ENCODE measurements at regions not wholly inside any gene's neighbourhood (a gene's known extent, or its start where the extent isn't known, plus 50 kb on each side); places are given as distances from the start of the nearest gene placed in this dataset.

DNA sequence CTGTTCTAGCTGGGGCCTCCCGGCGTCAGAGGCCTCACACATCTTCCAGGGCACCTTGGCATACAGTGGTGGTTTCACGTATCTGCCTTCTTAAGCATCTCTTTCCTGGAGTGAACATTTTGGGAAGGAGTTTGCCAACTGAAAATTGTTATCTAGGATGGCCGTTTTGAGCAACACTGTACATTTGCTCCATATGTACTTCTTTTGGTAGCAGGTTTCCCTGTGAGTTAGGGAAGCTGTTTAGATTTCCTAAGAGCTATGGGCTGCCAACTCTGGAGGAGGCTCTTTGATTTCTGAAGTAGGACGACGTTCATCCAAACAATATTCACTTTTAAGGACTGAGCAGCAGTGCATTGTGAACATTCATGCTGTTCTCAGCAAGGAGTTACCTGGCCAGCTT, 665.9 kb downstream of the SQOR start:
- Histone ChIP-seq H3K4me1 (ENCODE audit: control insufficient read depth in 1 of 2, insufficient read depth in 2 of 2, low read length in 2 of 2) (no peaks in the 10 kb centered on the region), H3K36me3 (ENCODE audit: control insufficient read depth in 1 of 2, insufficient read depth in 2 of 2, low read length in 2 of 2) (no peaks in the 10 kb centered on the region), H3K4me3 (replicated peaks in 1 of 2; ENCODE audit: low read depth in 1 of 2, low read length in 2 of 2) (no peak overlapping the region), H3K79me2 (ENCODE audit: insufficient read depth, low read length) (no peaks in the 10 kb centered on the region), H3K27ac (ENCODE audit: low read depth, low read length) (no peak overlapping the region), H3K4me2 (ENCODE audit: low read length) (no peak overlapping the region), H3K9me2 (ENCODE audit: insufficient read depth) (no peaks in the 10 kb centered on the region), H3K9me3 (ENCODE audit: control insufficient read depth in 1 of 2, insufficient read depth in 1 of 2, low read depth in 1 of 2, low read length in 2 of 2) (peaks cover 4 to 39% of the 10 kb centered on the region in 2 experiments; a peak in 2 of 4 replicates), H3K27me3 (ENCODE audit: insufficient read depth, low read length) (no peaks in the 10 kb centered on the region), H3K9ac (ENCODE audit: low read length) (no peak overlapping the region), H4K20me1 (ENCODE audit: insufficient read depth) (no peaks in the 10 kb centered on the region), H2AFZ (ENCODE audit: low read depth, low read length, poor library complexity, severe bottlenecking) (no peak overlapping the region)
- POLR2A ChIA-PET, result no interaction called here
- RAD21 ChIA-PET (ENCODE audit: low non-redundant PET in 1 of 2, low total read pairs in 2 of 2, uncharacterized antibody in 2 of 2, unreplicated experiment in 2 of 2), result no interaction called here
- CTCF ChIA-PET, result no interaction called here
- no peak for ATAC-seq
- intact Hi-C loops (cut with micrococcal nuclease), result no loop called here
- TF ChIP-seq, protein P1, sequence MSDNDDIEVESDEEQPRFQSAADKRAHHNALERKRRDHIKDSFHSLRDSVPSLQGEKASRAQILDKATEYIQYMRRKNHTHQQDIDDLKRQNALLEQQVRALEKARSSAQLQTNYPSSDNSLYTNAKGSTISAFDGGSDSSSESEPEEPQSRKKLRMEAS (IDR thresholded peaks at IDR 0.05), result no peak
- TF ChIP-seq SP1 (IDR thresholded peaks at IDR 0.05; ENCODE audit: low read depth), result no peak
- TF ChIP-seq ZNF274 (IDR thresholded peaks at IDR 0.05; ENCODE audit: low read depth, low read length), result no peak
- TF ChIP-seq ZFX (IDR thresholded peaks at IDR 0.05), result no peak
- TF ChIP-seq, protein P2, sequence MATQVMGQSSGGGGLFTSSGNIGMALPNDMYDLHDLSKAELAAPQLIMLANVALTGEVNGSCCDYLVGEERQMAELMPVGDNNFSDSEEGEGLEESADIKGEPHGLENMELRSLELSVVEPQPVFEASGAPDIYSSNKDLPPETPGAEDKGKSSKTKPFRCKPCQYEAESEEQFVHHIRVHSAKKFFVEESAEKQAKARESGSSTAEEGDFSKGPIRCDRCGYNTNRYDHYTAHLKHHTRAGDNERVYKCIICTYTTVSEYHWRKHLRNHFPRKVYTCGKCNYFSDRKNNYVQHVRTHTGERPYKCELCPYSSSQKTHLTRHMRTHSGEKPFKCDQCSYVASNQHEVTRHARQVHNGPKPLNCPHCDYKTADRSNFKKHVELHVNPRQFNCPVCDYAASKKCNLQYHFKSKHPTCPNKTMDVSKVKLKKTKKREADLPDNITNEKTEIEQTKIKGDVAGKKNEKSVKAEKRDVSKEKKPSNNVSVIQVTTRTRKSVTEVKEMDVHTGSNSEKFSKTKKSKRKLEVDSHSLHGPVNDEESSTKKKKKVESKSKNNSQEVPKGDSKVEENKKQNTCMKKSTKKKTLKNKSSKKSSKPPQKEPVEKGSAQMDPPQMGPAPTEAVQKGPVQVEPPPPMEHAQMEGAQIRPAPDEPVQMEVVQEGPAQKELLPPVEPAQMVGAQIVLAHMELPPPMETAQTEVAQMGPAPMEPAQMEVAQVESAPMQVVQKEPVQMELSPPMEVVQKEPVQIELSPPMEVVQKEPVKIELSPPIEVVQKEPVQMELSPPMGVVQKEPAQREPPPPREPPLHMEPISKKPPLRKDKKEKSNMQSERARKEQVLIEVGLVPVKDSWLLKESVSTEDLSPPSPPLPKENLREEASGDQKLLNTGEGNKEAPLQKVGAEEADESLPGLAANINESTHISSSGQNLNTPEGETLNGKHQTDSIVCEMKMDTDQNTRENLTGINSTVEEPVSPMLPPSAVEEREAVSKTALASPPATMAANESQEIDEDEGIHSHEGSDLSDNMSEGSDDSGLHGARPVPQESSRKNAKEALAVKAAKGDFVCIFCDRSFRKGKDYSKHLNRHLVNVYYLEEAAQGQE (IDR thresholded peaks at IDR 0.05; ENCODE audit: low read depth), result no peak
- no peak for TF ChIP-seq ELF1 (IDR thresholded peaks at IDR 0.05; ENCODE audit: borderline replicate concordance, low read depth)
- no peak for TF ChIP-seq SIN3A (IDR thresholded peaks at IDR 0.05; ENCODE audit: low read depth)
- TF ChIP-seq POLR2AphosphoS5 (IDR thresholded peaks at IDR 0.05; ENCODE audit: low read depth, low read length), result no peak
- no peak for TF ChIP-seq EGR1 (IDR thresholded peaks at IDR 0.05; ENCODE audit: low read depth)
- TF ChIP-seq, protein P3, sequence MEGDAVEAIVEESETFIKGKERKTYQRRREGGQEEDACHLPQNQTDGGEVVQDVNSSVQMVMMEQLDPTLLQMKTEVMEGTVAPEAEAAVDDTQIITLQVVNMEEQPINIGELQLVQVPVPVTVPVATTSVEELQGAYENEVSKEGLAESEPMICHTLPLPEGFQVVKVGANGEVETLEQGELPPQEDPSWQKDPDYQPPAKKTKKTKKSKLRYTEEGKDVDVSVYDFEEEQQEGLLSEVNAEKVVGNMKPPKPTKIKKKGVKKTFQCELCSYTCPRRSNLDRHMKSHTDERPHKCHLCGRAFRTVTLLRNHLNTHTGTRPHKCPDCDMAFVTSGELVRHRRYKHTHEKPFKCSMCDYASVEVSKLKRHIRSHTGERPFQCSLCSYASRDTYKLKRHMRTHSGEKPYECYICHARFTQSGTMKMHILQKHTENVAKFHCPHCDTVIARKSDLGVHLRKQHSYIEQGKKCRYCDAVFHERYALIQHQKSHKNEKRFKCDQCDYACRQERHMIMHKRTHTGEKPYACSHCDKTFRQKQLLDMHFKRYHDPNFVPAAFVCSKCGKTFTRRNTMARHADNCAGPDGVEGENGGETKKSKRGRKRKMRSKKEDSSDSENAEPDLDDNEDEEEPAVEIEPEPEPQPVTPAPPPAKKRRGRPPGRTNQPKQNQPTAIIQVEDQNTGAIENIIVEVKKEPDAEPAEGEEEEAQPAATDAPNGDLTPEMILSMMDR (IDR thresholded peaks at IDR 0.05 in 2 of 3, conservative IDR thresholded peaks at IDR 0.05 in 1 of 3; ENCODE audit: borderline replicate concordance in 1 of 3, insufficient read depth in 1 of 3, low read depth in 2 of 3, low read length in 2 of 3), result no peak
- TF ChIP-seq FOSL1 (IDR thresholded peaks at IDR 0.05; ENCODE audit: low read depth), result no peak
- no peak for TF ChIP-seq TCF7L2 (IDR thresholded peaks at IDR 0.05; ENCODE audit: borderline replicate concordance, extremely low read depth, insufficient read depth, insufficient read length)
- TF ChIP-seq POLR2A (IDR thresholded peaks at IDR 0.05; ENCODE audit: borderline replicate concordance, extremely low read depth, insufficient read depth, insufficient read length), result no peak
- TF ChIP-seq JUND (IDR thresholded peaks at IDR 0.05), result no peak
- TF ChIP-seq EZH2 (IDR thresholded peaks at IDR 0.05), result no peak
- TF ChIP-seq CBX3 (IDR thresholded peaks at IDR 0.05; ENCODE audit: low read depth), result no peak
- TF ChIP-seq, protein P4, sequence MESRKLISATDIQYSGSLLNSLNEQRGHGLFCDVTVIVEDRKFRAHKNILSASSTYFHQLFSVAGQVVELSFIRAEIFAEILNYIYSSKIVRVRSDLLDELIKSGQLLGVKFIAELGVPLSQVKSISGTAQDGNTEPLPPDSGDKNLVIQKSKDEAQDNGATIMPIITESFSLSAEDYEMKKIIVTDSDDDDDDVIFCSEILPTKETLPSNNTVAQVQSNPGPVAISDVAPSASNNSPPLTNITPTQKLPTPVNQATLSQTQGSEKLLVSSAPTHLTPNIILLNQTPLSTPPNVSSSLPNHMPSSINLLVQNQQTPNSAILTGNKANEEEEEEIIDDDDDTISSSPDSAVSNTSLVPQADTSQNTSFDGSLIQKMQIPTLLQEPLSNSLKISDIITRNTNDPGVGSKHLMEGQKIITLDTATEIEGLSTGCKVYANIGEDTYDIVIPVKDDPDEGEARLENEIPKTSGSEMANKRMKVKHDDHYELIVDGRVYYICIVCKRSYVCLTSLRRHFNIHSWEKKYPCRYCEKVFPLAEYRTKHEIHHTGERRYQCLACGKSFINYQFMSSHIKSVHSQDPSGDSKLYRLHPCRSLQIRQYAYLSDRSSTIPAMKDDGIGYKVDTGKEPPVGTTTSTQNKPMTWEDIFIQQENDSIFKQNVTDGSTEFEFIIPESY (IDR thresholded peaks at IDR 0.05; ENCODE audit: extremely low read depth, insufficient replicate concordance, low read length), result no peak
- TF ChIP-seq YY1 (IDR thresholded peaks at IDR 0.05; ENCODE audit: extremely low read depth, insufficient replicate concordance, low read depth, low read length), result no peak
- TF ChIP-seq EZH2phosphoT487 (IDR thresholded peaks at IDR 0.05; ENCODE audit: borderline replicate concordance), result no peak
- no peak for TF ChIP-seq ATF3 (IDR thresholded peaks at IDR 0.05)
- DNase-seq (ENCODE audit: low read depth, low spot score), result no peak
- no TSS peak for BruUV-seq (replicated peaks)

Measured in HCT116 (cell line).